Superior temporal gyrus (tissue), 1 donor: ENCODE measurements at regions not wholly inside any gene's neighbourhood (a gene's known extent, or its start where the extent isn't known, plus 50 kb on each side); places are given as distances from the start of the nearest gene placed in this dataset.

Source experiments
- DNase-seq: peaks from one replicate; pipeline ENCODE4 v3.0.0-alpha.2; 2016; ENCODE audit errors: extremely low spot score

DNA sequence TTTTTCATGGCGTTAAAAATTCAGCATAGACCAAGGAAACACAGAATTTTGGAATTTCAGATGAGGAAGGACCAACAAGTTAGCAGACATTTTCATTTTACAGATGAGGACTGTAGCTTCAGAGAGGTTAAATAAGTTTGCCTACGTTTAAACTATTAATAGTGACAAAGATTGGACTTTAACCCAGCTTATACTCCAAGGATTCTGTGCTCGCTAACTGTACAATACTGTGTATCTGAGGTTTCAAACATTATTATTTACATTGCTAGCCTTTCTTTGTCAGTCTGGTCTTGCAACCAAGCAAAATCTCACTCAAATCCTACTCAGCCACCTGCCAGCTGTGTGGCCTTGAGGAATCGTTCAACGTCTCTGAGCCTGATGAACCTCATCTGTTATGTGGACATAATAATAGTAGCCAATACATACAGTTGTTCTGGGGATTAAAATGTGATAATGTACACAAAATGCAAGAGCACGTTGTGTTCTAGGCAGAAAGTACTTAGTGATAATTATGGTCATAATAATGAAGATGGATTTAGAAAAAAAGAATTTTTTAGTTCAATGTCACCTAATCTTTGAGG lies 462.4 kb upstream of the TRIB2 start:
- no peak for DNase-seq

- DNase-seq, result no peak
These were observed 460.5 kb upstream of the TRIB2 start for GRCh38 chr2:12256206-12256605.

GRCh38 chr2:12257476-12257875 lies 459.3 kb upstream of the TRIB2 start:
- DNase-seq, result peak; percentile 20

DNA sequence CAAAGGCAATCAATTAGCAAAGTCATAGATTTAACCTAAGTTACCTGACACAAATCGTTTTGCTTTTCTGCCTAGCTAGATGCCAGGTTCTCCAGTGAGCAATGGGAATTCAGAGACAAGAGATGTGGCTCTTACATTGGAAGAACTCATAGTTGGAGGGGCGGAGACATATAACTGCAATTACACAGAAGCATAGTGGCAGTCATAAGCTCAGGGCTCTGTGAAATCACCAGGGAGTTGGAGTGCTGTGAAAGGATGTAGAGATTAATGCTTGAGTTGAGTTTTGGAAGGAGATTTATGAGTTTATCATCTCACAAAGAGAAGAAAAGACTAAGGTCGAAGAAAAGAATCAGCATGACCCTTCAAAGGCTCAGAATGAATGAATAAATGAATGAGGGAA lies 457.2 kb upstream of the TRIB2 start:
- no peak for DNase-seq

DNA sequence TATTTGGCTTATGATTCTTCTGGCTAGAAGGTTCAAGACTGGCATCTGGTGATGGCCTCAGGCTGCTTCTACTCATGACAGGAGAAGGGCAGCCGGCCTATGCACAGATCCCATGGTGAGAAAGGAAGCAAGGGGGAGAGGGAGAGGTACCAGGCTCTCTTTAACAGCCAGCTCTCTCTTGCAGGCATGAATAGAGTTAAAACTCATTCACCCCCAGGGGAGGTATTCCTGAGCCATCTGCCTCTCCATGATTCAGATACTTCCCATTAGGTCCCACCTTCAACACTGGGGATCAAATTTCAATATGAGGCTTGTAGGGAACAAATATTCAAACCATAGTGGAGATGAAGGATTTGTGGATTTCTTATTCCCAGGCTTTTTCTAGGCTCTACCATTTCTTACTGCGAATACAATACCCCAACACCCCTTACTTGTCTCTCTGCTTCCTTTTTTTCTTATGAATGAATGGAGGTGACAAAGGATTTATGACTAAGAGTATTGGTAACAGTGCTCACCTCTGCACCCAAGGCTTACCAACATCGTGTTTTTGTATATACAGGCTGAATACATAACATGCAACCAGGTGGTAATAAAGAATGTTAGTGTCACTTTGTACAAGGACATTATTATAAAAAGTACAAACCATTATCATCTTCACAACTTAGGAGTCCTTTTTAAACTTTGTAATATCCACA lies 454.6 kb upstream of the TRIB2 start:
- no peak for DNase-seq

GRCh38 chr2:12262681-12263436 lies 453.9 kb upstream of the TRIB2 start:
- no peak for DNase-seq

DNA sequence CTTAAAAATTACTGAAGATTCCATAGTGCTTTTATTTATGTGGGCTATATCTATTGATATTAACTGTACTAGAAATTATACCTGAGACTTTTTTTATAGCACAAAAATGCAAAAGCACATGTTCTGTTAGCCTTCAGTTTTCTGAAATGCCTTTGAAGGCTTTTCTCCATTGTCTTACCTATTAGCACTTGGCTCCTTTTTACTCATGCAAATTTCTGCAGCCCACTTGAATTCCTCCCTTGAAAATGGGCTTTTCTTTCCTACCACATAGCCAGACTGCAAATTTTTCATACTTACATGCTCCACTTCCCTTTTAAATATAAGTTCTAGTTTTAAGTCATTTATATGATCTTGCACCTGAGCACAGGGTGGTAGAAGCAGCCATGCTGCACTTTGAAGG lies 453.0 kb upstream of the TRIB2 start:
- no peak for DNase-seq

GRCh38 chr2:12264146-12264545 lies 452.6 kb upstream of the TRIB2 start:
- no peak for DNase-seq

DNA sequence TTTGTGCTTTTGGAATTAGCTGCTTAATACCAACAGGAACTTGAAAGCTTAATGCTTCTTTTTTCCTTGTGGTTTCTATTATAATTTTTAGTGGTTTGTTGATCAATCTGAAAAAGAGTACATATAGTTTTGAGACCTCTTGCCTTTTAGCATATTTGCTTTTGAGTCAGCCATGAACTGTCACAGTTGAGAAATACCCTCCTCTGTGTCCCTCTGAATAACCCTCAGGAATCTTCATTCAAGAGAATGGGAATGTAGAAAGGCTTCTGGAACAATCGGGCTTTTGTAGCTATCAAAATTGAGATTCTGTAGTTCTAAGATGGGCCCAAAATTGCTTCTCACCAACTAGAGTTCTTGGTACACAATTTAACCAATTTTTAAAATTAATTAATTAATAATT lies 451.1 kb upstream of the TRIB2 start:
- DNase-seq, result no peak

- no peak for DNase-seq
These were observed 449.7 kb upstream of the TRIB2 start for GRCh38 chr2:12267042-12267441.

- no peak for DNase-seq
These were observed 447.4 kb upstream of the TRIB2 start for GRCh38 chr2:12269041-12269972.

GRCh38 chr2:12270876-12271588 lies 445.7 kb upstream of the TRIB2 start:
- no peak for DNase-seq

DNA sequence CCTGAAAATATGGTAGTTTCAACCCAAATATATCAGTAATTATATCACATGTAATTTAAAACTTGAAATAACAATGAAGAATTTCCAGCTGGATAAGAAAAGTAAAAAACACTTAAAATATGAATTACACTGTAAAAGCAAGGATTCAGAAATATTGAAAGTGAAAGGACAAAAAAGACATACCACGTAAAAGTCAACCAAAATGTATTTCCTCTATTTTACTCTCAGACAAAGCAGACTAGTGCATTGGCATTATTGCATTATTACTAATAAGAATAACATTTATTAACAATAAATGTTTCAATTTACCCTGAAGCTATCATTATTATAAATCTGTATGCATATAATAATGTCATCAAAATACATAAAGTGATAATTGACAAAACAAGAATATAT lies 445.1 kb upstream of the TRIB2 start:
- no peak for DNase-seq

- no peak for DNase-seq
These were observed 443.6 kb upstream of the TRIB2 start for GRCh38 chr2:12273111-12273510.

DNA sequence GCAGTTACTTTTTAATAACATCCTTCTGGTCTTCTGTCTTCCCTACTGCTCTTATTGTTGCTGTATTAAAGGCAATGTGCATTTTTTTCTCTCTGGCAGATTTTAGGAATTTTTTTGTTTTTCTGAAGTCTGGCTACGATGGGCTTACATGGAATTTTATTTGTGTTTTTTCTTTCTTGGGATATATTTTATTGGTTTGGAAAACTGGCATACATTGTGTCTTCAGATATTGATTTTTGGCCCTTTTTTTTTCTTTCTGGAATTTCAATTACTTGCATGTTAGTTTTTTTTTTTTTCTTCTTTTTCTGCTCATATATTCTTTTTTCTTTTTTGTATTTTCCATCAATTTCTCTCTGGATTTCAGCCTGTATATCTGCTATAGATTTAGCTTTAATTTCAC lies 442.1 kb upstream of the TRIB2 start:
- no peak for DNase-seq

GRCh38 chr2:12277241-12278034 lies 439.3 kb upstream of the TRIB2 start:
- DNase-seq, result no peak

DNA sequence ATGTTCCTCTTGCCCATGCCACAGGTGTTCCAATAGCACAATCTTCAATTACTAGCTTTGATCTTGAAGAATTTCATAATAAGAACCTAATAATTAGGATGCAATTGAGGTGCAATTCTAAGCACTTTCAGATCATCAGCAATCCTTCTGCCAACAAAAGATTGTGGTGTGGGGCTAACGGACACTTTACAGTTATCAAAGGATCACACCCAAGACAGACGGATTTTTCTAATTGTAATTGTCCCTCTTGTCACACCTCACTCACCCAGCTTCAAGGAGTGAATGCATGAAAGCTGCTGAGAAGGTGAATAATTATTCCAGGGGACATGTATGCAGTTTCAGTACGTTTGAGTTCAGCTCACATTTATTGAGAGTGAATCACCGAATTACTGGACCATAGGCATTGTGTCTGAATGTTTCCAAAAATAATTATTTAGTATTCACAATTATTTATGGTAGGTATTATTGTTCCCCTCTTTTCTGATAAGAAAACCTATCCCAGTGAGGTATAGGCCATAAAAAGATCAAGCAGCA lies 438.5 kb upstream of the TRIB2 start:
- DNase-seq, result no peak

GRCh38 chr2:12282780-12283695 lies 433.7 kb upstream of the TRIB2 start:
- DNase-seq, result no peak

DNA sequence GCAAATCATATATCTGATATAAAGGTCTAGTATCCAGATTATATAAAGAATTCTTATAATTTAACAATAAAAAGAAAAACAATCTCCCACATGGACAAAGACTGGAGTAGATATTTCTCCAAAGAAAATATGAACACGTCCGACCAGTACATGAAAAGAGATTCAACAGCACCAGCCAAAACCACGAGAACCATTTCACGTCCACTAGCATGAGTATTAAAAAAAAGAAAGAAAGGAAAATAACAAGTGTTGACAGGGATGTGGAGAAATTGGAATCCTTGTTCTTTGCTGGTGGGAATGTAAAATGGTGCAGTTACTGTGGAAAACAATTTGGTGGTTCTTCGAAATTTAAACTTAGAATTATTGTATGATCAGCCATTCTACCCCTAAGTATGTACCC lies 432.7 kb upstream of the TRIB2 start:
- DNase-seq, result no peak
